ENCODE measurements at regions not wholly inside any gene's neighbourhood (a gene's known extent, or its start where the extent isn't known, plus 50 kb on each side); places are given as distances from the start of the nearest gene placed in this dataset.

GRCh38 chr4:126071346-126072333 is 756.9 kb downstream of the FAT4 start:
- POLR2A ChIA-PET, result no interaction called here
- DNase-seq (no peak), ATAC-seq (no peak)
- intact Hi-C loops (cut with micrococcal nuclease), result no loop called here
- Mint-ChIP-seq H3K27ac (no peak overlapping the region), H3K36me3 (ENCODE audit: low read depth) (no peaks in the 10 kb centered on the region), H3K9me3 (peaks cover 1% of the 10 kb centered on the region), H3K4me3 (no peak overlapping the region), H3K27me3 (no peaks in the 10 kb centered on the region), H3K4me1 (ENCODE audit: low read depth) (no peaks in the 10 kb centered on the region)
- CTCF ChIA-PET, result no interaction called here
- no peak for TF ChIP-seq CTCF (IDR thresholded peaks at IDR 0.05)

- intact Hi-C loops (cut with micrococcal nuclease), result no loop called here
- TF ChIP-seq CTCF (IDR thresholded peaks at IDR 0.05), result no peak
- ATAC-seq (no peak), DNase-seq (no peak)
- ChIA-PET POLR2A (no interaction called here), CTCF (no interaction called here)
- no peaks in the 10 kb centered on the region for H3K4me1 Mint-ChIP-seq (ENCODE audit: low read depth)
- no peaks in the 10 kb centered on the region for H3K36me3 Mint-ChIP-seq (ENCODE audit: low read depth)
- H3K4me3 Mint-ChIP-seq, result no peak overlapping the region
- H3K27me3 Mint-ChIP-seq, result no peaks in the 10 kb centered on the region
- peaks cover 2% of the 10 kb centered on the region for H3K9me3 Mint-ChIP-seq
- H3K27ac Mint-ChIP-seq, result no peak overlapping the region
Measured at GRCh38 chr4:126081336-126081735, 766.6 kb downstream of the FAT4 start.

- Mint-ChIP-seq H3K36me3 (ENCODE audit: low read depth) (no peaks in the 10 kb centered on the region), H3K4me3 (no peak overlapping the region), H3K4me1 (ENCODE audit: low read depth) (no peaks in the 10 kb centered on the region), H3K27ac (no peak overlapping the region), H3K27me3 (no peaks in the 10 kb centered on the region), H3K9me3 (peaks cover 5% of the 10 kb centered on the region)
- intact Hi-C loops (cut with micrococcal nuclease), result no loop called here
- POLR2A ChIA-PET, result no interaction called here
- DNase-seq (no peak), ATAC-seq (no peak)
- CTCF ChIA-PET, result no interaction called here
- TF ChIP-seq CTCF (IDR thresholded peaks at IDR 0.05), result no peak
Measured at GRCh38 chr4:126086041-126086440, 771.3 kb downstream of the FAT4 start.

GRCh38 chr4:126087101-126087500 is 772.3 kb downstream of the FAT4 start:
- CTCF ChIA-PET, result no interaction called here
- Mint-ChIP-seq H3K36me3 (ENCODE audit: low read depth) (no peaks in the 10 kb centered on the region), H3K27me3 (no peaks in the 10 kb centered on the region), H3K9me3 (peaks cover 5% of the 10 kb centered on the region), H3K4me3 (no peak overlapping the region), H3K4me1 (ENCODE audit: low read depth) (no peaks in the 10 kb centered on the region), H3K27ac (no peak overlapping the region)
- intact Hi-C loops (cut with micrococcal nuclease), result no loop called here
- DNase-seq (no peak), ATAC-seq (no peak)
- TF ChIP-seq CTCF (IDR thresholded peaks at IDR 0.05), result no peak
- POLR2A ChIA-PET, result no interaction called here

GRCh38 chr4:126097155-126097799 is 782.5 kb downstream of the FAT4 start:
- no peak for TF ChIP-seq CTCF (IDR thresholded peaks at IDR 0.05)
- ATAC-seq (no peak), DNase-seq (no peak)
- no peak overlapping the region for H3K27ac Mint-ChIP-seq
- no peaks in the 10 kb centered on the region for H3K36me3 Mint-ChIP-seq (ENCODE audit: low read depth)
- H3K4me3 Mint-ChIP-seq, result no peak overlapping the region
- no peaks in the 10 kb centered on the region for H3K27me3 Mint-ChIP-seq
- ChIA-PET CTCF (no interaction called here), POLR2A (no interaction called here)
- peaks cover 2% of the 10 kb centered on the region for H3K9me3 Mint-ChIP-seq
- no peaks in the 10 kb centered on the region for H3K4me1 Mint-ChIP-seq (ENCODE audit: low read depth)
- intact Hi-C loops (cut with micrococcal nuclease), result no loop called here
